HG03108 (cell line): ENCODE measurements at regions not wholly inside any gene's neighbourhood (a gene's known extent, or its start where the extent isn't known, plus 50 kb on each side); places are given as distances from the start of the nearest gene placed in this dataset.

Experiments
- ATAC-seq: cut with Tn5 transposase; IDR thresholded peaks from one replicate; pipeline ENCODE4 v1.9.1; 2021; ENCODE audit warnings: moderate library complexity; ENCODE audit not compliant: unreplicated experiment

GRCh38 chr17:27240086-27240801 lies 53.7 kb upstream of the WSB1 start:
- ATAC-seq, result no peak

DNA sequence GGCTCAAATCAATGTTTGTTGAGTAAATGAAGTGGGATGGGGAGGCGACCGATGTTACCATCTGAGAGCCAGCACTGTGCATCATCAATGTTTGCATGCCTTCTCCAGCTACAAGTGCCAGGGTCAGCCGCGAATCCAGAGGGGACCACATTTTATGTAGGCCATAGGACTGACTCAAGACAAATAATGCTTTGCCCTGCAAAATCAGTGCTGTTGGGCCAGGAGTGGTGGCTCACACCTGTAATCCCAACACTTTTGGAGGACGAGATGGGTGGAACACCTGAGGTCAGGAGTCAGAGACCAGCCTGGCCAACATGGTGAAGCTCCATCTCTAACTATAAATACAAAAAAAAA lies 53.1 kb upstream of the WSB1 start:
- ATAC-seq, result no peak

GRCh38 chr17:27241346-27241946 lies 52.5 kb upstream of the WSB1 start:
- no peak for ATAC-seq

DNA sequence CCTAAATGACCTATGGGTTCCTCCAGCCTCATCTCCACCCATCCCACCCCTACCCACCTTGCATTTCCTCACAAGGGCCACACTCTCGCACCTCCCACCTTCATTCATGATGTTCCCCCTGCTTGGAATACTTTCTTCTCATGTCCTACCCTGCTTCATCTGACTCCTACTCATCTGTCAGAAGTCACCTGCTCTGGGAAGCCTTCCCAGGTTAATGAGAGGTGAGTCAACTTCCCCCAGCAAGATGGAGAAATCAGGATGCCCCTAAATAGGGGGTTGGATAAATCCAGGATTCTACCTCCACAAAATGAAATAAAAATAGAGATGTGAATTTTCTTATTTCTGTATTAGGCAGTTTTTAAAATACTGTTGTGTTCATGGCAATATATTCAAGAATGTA lies 51.0 kb upstream of the WSB1 start:
- no peak for ATAC-seq

DNA sequence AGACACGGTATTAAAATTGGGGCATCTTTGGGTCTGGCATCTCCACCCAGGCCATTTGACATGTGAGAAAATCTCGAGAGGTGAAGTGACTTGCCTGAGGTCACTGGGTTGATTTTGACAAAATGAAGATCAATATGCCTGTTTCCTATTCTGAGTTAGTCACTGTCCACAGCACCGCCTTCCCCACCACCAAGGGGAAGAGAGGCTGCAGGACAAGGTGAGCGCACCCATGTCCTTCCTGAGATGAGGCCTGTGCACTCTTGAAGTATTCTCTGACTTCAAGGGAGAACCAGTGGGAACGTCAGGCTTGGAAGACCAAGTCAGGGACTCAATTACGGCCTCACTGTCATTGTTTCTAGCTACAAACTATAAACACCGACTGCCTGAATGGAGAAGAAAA lies 49.9 kb upstream of the WSB1 start:
- ATAC-seq, result no peak
